ENCODE measurements at regions not wholly inside any gene's neighbourhood (a gene's known extent, or its start where the extent isn't known, plus 50 kb on each side); places are given as distances from the start of the nearest gene placed in this dataset.

DNA sequence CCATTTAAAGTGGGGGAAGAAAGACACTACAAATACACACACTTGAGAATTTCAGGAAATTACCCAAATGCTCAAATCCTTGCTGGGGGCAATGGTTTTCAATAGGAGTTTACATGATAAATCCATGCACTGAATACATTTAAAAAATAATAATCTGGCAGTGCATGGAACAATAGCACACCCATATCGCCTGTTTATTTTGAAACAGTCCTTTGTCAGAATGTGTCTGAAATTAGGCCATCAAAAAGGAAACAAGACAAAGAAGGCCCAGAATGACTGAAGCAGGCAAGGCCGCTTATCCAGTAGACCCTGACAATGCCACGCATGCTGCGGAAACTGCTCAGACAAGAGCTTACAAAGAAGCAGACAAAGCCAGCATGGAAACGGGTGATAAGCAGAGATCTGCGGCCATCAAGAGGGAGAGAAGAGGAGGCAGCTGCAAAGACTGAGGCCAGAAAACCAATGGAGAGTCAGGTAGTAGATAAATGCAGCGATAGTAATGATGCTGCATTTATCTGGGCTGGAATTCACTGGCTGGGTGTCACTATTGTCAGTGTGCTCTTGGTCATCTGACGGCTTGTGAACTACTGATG is 211.9 kb upstream of the CNR1 start:
- DNase-seq, result no peak
- H3K27ac ChIP-seq (ENCODE audit: low read length), result no peak overlapping the region
- Mint-ChIP-seq H3K27me3 (peaks cover 0 to 5% of the 10 kb centered on the region in 2 donors), H3K36me3 (no peaks in the 10 kb centered on the region), H3K27ac (no peak overlapping the region), H3K4me1 (no peaks in the 10 kb centered on the region), H3K4me3 (no peak overlapping the region), H3K9me3 (no peaks in the 10 kb centered on the region)
- H3K4me1 ChIP-seq (ENCODE audit: control insufficient read depth in 1 of 2, extremely low read depth in 1 of 2, insufficient read depth in 2 of 2, low read length in 2 of 2), result no peaks in the 10 kb centered on the region
- no peaks in the 10 kb centered on the region for H3K27me3 ChIP-seq (replicated peaks in 1 of 2; ENCODE audit: control insufficient read depth in 2 of 2, extremely low read depth in 1 of 2, insufficient read depth in 2 of 2, low read length in 1 of 2)
- no peak overlapping the region for H3K4me3 ChIP-seq (ENCODE audit: control insufficient read depth in 1 of 2, extremely low read depth in 1 of 2, low read length in 1 of 2)
- 87% methylated on average over 8 of the region's 8 CpGs for WGBS (ENCODE audit: insufficient coverage)
- ChIA-PET POLR2A (no interaction called here), CTCF (no interaction called here)
- no peaks in the 10 kb centered on the region for H3K9me3 ChIP-seq
- H3K36me3 ChIP-seq (ENCODE audit: control insufficient read depth in 2 of 2, extremely low read depth in 1 of 2, insufficient read depth in 1 of 2, low read length in 1 of 2), result no peaks in the 10 kb centered on the region
- no peak for ATAC-seq (replicated peaks in 1 of 4)

DNA sequence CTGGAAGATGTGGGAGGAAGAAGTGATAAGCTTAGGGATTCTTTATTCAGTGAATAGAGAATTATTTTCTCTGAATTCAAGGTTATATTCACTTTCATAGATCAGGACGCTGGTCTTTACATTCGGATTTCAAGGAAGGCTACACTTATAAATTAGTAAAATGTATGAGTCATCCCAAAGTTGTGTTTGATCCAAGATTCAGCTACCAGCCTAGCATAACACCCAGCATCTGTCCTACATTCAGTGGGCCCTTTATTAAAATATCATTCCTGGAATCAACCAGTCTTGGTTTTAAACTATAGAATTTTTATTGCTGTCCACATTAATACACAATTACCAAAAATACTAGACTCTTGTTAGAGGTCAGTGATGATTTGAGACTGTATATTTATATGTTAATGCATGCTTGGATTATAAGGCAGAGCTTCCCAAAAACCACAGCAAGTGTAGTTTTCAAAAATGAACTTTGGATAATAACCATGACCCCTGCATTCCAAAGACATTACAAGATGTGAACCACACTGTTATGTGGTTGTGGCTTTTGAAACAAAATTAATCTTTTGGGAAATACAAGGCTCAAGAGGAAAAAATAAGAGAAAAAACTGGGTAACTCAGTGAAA is 210.7 kb upstream of the CNR1 start:
- no peak for DNase-seq
- H3K27ac Mint-ChIP-seq, result no peak overlapping the region

GRCh38 chr6:88376197-88376596 is 210.1 kb upstream of the CNR1 start:
- no peak overlapping the region for H3K27ac Mint-ChIP-seq
- H3K36me3 ChIP-seq (ENCODE audit: control insufficient read depth in 2 of 2, extremely low read depth in 1 of 2, insufficient read depth in 1 of 2, low read length in 1 of 2), result no peaks in the 10 kb centered on the region
- whole genome bisulfite sequencing (ENCODE audit: insufficient coverage), result 60% methylated on average over 1 of the region's 2 CpGs
- peaks cover 0 to 5% of the 10 kb centered on the region in 2 donors for H3K27me3 Mint-ChIP-seq
- H3K4me3 Mint-ChIP-seq, result no peak overlapping the region
- CTCF ChIA-PET, result no interaction called here
- no peak overlapping the region for H3K4me3 ChIP-seq (ENCODE audit: control insufficient read depth in 1 of 2, extremely low read depth in 1 of 2, low read length in 1 of 2)
- H3K36me3 Mint-ChIP-seq, result no peaks in the 10 kb centered on the region
- DNase-seq (no peak), ATAC-seq (replicated peaks in 1 of 4) (no peak)
- H3K4me1 Mint-ChIP-seq, result no peaks in the 10 kb centered on the region
- no peaks in the 10 kb centered on the region for H3K4me1 ChIP-seq (ENCODE audit: control insufficient read depth in 1 of 2, extremely low read depth in 1 of 2, insufficient read depth in 2 of 2, low read length in 2 of 2)
- H3K9me3 Mint-ChIP-seq, result no peaks in the 10 kb centered on the region
- no peaks in the 10 kb centered on the region for H3K9me3 ChIP-seq
- no peaks in the 10 kb centered on the region for H3K27me3 ChIP-seq (replicated peaks in 1 of 2; ENCODE audit: control insufficient read depth in 2 of 2, extremely low read depth in 1 of 2, insufficient read depth in 2 of 2, low read length in 1 of 2)
- no peak overlapping the region for H3K27ac ChIP-seq (ENCODE audit: low read length)
- POLR2A ChIA-PET, result no interaction called here

More for the DNA sequence above, 210.7 kb upstream of the CNR1 start:
- H3K9me3 ChIP-seq, result no peaks in the 10 kb centered on the region
- ATAC-seq (replicated peaks in 1 of 4), result no peak
- no peaks in the 10 kb centered on the region for H3K36me3 ChIP-seq (ENCODE audit: control insufficient read depth in 2 of 2, extremely low read depth in 1 of 2, insufficient read depth in 1 of 2, low read length in 1 of 2)
- H3K4me1 Mint-ChIP-seq, result no peaks in the 10 kb centered on the region
- no peak overlapping the region for H3K4me3 ChIP-seq (ENCODE audit: control insufficient read depth in 1 of 2, extremely low read depth in 1 of 2, low read length in 1 of 2)
- CTCF ChIA-PET, result no interaction called here
- H3K4me3 Mint-ChIP-seq, result no peak overlapping the region
- H3K27me3 ChIP-seq (replicated peaks in 1 of 2; ENCODE audit: control insufficient read depth in 2 of 2, extremely low read depth in 1 of 2, insufficient read depth in 2 of 2, low read length in 1 of 2), result no peaks in the 10 kb centered on the region
- H3K27me3 Mint-ChIP-seq, result peaks cover 0 to 5% of the 10 kb centered on the region in 2 donors
- H3K9me3 Mint-ChIP-seq, result no peaks in the 10 kb centered on the region
- H3K4me1 ChIP-seq (ENCODE audit: control insufficient read depth in 1 of 2, extremely low read depth in 1 of 2, insufficient read depth in 2 of 2, low read length in 2 of 2), result no peaks in the 10 kb centered on the region
- POLR2A ChIA-PET, result no interaction called here
- H3K27ac ChIP-seq (ENCODE audit: low read length), result no peak overlapping the region
- WGBS (ENCODE audit: insufficient coverage), result no CpG with 5 or more reads among the region's 2 CpGs
- H3K36me3 Mint-ChIP-seq, result no peaks in the 10 kb centered on the region

DNA sequence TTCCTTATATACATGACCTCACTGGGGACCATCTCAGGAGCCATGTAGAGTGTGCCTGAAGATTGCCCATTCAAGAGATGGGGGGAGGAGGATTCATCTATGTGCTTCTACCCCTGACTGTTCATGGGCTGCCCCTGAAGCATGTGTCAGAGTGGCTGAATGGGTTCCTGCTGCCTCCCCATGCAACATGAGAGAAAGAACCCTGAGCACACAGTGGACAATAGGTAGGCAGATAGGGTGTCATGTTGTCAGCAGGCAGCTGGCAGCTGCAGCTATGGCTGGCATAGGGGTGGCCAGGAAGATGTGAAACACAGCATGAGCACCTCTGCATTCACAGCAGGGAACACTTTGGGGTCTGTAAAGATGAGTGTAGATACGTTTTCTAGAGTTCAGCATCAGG is 208.4 kb upstream of the CNR1 start:
- Histone ChIP-seq H3K27ac (ENCODE audit: low read length) (no peak overlapping the region), H3K9me3 (no peaks in the 10 kb centered on the region), H3K4me1 (ENCODE audit: control insufficient read depth in 1 of 2, extremely low read depth in 1 of 2, insufficient read depth in 2 of 2, low read length in 2 of 2) (no peaks in the 10 kb centered on the region), H3K36me3 (ENCODE audit: control insufficient read depth in 2 of 2, extremely low read depth in 1 of 2, insufficient read depth in 1 of 2, low read length in 1 of 2) (no peaks in the 10 kb centered on the region), H3K4me3 (ENCODE audit: control insufficient read depth in 1 of 2, extremely low read depth in 1 of 2, low read length in 1 of 2) (no peak overlapping the region), H3K27me3 (replicated peaks in 1 of 2; ENCODE audit: control insufficient read depth in 2 of 2, extremely low read depth in 1 of 2, insufficient read depth in 2 of 2, low read length in 1 of 2) (peaks cover 0 to 5% of the 10 kb centered on the region in 2 experiments)
- no peak overlapping the region for H3K4me3 Mint-ChIP-seq
- H3K4me1 Mint-ChIP-seq, result no peaks in the 10 kb centered on the region
- DNase-seq (no peak), ATAC-seq (replicated peaks in 1 of 4) (no peak)
- WGBS (ENCODE audit: insufficient coverage), result no CpG with 5 or more reads among the region's 1 CpG
- H3K27me3 Mint-ChIP-seq, result peaks cover 0 to 7% of the 10 kb centered on the region in 2 donors
- no peak overlapping the region for H3K27ac Mint-ChIP-seq
- CTCF ChIA-PET, result interaction anchor here in 1 of 2 donors (0.6 to 0.7 kb wide), 2 partner anchors 31 to 45 kb away, joined by 3 read pairs; no protein-coding TSS in a partner anchor
- H3K9me3 Mint-ChIP-seq, result peaks cover 0 to under 1% (median 0%) of the 10 kb centered on the region in 3 donors
- H3K36me3 Mint-ChIP-seq, result no peaks in the 10 kb centered on the region
- POLR2A ChIA-PET, result no interaction called here

DNA sequence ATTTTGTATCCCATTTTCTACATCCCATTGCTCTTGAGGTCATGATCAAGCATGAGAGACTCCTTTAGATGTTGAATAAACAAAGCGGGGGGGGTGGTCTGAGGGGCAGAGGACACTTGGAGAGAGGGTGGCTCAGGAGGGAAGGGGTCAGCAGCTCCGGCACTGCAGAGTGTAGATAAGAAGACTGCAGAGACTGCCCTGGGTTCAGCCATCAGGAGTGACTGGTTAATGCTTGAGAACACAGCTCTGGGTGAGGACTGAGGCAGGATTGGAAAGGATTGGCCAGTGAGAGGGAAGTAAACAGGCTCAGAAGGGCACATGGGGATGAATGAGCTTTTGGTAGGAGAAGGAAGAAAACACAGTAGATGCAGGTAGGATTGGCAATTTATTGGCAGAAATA is 205.3 kb upstream of the CNR1 start:
- peaks cover 0 to 3% (median 0%) of the 10 kb centered on the region in 3 donors for H3K9me3 Mint-ChIP-seq
- no peak overlapping the region for H3K27ac ChIP-seq (ENCODE audit: low read length)
- H3K27me3 ChIP-seq (replicated peaks in 1 of 2; ENCODE audit: control insufficient read depth in 2 of 2, extremely low read depth in 1 of 2, insufficient read depth in 2 of 2, low read length in 1 of 2), result peaks cover 0 to 5% of the 10 kb centered on the region in 2 experiments
- POLR2A ChIA-PET, result no interaction called here
- WGBS (ENCODE audit: insufficient coverage), result 85% methylated on average over 2 of the region's 2 CpGs
- H3K9me3 ChIP-seq, result no peaks in the 10 kb centered on the region
- H3K27ac Mint-ChIP-seq, result no peak overlapping the region
- DNase-seq (no peak), ATAC-seq (replicated peaks in 1 of 4) (no peak)
- H3K4me3 Mint-ChIP-seq, result no peak overlapping the region
- H3K4me1 Mint-ChIP-seq, result no peaks in the 10 kb centered on the region
- H3K36me3 ChIP-seq (ENCODE audit: control insufficient read depth in 2 of 2, extremely low read depth in 1 of 2, insufficient read depth in 1 of 2, low read length in 1 of 2), result no peaks in the 10 kb centered on the region
- CTCF ChIA-PET, result no interaction called here
- peaks cover 0 to 11% of the 10 kb centered on the region in 2 donors for H3K27me3 Mint-ChIP-seq
- no peaks in the 10 kb centered on the region for H3K36me3 Mint-ChIP-seq
- no peak overlapping the region for H3K4me3 ChIP-seq (ENCODE audit: control insufficient read depth in 1 of 2, extremely low read depth in 1 of 2, low read length in 1 of 2)
- H3K4me1 ChIP-seq (ENCODE audit: control insufficient read depth in 1 of 2, extremely low read depth in 1 of 2, insufficient read depth in 2 of 2, low read length in 2 of 2), result no peaks in the 10 kb centered on the region

GRCh38 chr6:88370127-88370710 is 204.1 kb upstream of the CNR1 start:
- WGBS (ENCODE audit: insufficient coverage), result 81% methylated on average over 2 of the region's 4 CpGs
- Mint-ChIP-seq H3K4me3 (no peak overlapping the region), H3K27me3 (peaks cover 0 to 9% of the 10 kb centered on the region in 2 donors)

More at GRCh38 chr6:88370127-88370710, 204.1 kb upstream of the CNR1 start:
- ChIA-PET POLR2A (no interaction called here), CTCF (no interaction called here)
- Histone ChIP-seq H3K27me3 (replicated peaks in 1 of 2; ENCODE audit: control insufficient read depth in 2 of 2, extremely low read depth in 1 of 2, insufficient read depth in 2 of 2, low read length in 1 of 2) (peaks cover 0 to 5% of the 10 kb centered on the region in 2 experiments), H3K9me3 (no peaks in the 10 kb centered on the region), H3K36me3 (ENCODE audit: control insufficient read depth in 2 of 2, extremely low read depth in 1 of 2, insufficient read depth in 1 of 2, low read length in 1 of 2) (no peaks in the 10 kb centered on the region), H3K4me3 (ENCODE audit: control insufficient read depth in 1 of 2, extremely low read depth in 1 of 2, low read length in 1 of 2) (no peak overlapping the region), H3K4me1 (ENCODE audit: control insufficient read depth in 1 of 2, extremely low read depth in 1 of 2, insufficient read depth in 2 of 2, low read length in 2 of 2) (no peaks in the 10 kb centered on the region), H3K27ac (ENCODE audit: low read length) (no peak overlapping the region)
- Mint-ChIP-seq H3K36me3 (no peaks in the 10 kb centered on the region), H3K27ac (no peak overlapping the region), H3K4me1 (no peaks in the 10 kb centered on the region), H3K9me3 (peaks cover 0 to 3% (median 0%) of the 10 kb centered on the region in 3 donors)
- ATAC-seq (replicated peaks in 1 of 4), result no peak
- DNase-seq, result no peak
